GDM1 (cell line): ENCODE measurements at regions not wholly inside any gene's neighbourhood (a gene's known extent, or its start where the extent isn't known, plus 50 kb on each side); places are given as distances from the start of the nearest gene placed in this dataset.

Experiments
- DNase-seq: peaks from one replicate; lab custom pipeline; 2025; lab: John Stamatoyannopoulos, UW

DNA sequence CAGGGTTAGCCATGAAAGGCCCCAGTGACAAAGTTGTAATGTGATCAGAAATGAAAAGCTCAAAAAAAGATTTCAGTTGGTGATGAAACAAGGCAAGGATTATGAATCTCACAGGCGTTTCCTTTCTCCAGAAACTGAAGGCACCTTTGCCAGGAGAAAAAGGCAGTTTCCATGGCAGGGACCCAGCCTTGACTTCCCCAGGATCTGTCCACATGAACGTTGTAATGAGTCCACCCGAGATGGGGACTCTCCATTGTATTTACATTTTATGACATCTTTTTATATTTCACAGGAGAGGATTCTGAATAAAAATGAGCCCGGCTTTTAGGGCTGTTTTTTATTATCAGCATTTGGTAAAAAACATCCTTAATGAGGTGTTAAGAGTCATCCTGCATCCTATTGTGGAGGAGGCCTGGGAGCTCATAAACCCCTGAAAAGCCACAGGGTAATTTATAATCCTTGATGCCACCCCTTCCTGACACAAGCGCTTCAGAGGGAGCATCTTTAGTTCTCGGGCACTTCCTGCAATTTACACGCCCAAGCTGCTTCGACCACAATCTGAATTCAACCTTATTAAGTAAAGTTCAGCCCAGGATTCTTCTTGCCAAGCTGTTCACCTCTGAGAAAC lies 74.1 kb upstream of the SALL4 start:
- no peak for DNase-seq

DNA sequence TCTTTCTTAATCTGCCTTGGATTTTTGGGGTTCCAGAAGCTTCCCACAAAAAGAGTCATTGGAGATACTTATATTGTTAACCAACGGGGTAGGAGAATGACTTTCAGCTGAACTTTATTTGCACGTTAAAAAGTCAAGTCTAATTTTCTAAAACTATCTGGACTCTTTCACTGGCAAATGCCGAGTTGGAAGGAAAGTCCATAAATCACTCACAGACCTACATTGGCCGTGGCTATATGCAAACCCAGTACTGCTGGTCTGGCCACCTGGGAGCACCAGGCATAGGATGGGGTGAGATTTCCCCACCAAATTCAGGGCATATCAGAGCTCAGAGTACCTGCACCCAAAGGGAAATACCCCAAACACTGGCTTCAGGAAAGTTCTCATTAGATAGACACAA lies 71.3 kb upstream of the SALL4 start:
- no peak for DNase-seq

DNA sequence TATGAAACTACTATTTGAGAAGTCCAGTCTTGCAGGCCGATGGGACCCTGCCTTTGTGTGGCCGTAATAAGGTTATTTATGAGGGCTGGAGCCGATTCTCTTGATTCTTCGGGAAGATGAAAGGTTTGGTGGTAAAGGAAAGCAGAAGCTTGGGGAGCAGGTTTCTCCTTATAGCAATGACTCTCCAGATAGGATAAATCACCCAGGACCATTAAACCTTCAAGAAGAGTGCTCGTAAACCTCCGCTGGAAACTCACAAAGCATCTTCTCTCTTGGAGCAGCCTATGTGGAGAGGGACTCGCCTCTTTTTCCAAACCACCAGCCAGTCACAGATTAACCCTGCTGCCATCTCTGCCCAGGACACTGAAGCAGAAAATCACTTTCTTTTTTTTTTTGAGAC lies 69.6 kb upstream of the SALL4 start:
- no peak for DNase-seq

DNA sequence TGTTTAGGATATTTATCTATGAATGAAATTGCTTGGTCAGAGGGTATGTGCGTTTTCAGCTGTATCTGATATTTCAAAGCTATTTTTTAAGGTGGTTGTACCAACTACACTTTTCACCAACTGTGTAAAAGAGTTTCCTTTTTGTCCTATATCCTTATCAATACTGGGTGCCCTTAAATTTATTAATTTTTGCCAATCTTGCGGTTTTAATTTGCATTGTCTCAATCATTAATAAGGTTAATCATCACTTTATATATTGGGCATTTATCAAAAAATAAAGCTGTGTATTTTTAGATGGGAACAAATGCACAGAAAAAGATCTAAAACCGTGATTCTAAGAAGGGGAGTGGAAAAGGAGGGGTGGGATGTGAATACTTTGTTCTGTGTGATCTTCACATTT lies 66.7 kb upstream of the SALL4 start:
- no peak for DNase-seq

DNA sequence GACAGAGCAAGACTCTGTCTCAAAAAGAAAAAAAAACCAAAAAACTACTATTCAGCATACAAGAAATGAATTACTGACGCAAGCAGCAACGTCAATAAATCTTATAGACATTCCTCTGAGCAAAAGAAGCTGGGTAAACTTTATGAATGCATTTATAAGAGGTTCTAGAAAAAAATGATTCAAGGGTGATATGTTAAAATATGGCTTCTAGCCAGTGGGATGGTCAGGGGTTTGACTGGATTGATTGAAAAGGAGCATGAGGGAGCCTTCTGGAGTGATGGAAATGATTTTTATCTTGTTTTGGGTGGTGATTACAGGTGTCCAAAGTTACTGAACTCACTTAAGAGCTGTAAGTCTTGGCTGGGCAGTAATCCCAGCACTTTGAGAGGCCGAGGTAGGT lies 64.9 kb upstream of the SALL4 start:
- no peak for DNase-seq

DNA sequence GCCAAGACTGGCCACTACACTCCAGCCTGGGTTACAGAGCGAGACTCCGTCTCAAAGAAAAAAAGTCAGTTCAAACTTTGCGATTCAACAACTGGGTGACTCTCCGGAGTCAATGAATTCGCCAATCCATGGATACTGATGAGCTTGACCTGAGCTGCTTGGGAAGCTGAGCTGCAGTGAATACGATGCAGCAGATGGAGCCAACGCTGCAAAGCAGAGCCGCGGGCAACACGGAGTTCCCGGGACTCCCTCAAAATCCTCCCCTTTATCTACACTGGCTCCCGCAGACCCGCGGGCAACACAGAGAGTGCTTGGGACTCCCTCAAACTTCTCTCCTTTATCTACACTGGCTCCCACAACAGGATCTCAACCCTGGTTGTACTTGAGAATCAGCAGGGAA lies 62.6 kb upstream of the SALL4 start:
- no peak for DNase-seq

DNA sequence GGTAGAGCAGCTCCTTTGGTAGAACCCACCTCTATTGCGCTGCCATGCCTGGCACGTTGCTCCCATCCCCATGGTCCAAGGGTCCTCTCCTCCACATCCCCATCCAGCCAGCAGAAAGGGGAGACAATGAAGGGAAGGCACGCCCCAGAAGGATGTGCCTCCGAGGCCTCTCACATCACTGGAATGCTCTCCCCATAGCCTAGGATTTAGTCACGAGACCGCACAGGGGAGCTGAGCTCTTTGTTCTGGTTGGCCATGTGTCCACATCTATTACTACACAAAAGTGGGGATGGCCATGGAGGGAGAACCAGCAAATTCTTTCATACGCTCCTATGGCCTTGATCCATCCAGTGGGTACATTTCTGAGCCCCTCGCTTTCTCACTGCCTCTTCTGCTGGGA lies 60.5 kb upstream of the SALL4 start:
- DNase-seq: no peak

DNA sequence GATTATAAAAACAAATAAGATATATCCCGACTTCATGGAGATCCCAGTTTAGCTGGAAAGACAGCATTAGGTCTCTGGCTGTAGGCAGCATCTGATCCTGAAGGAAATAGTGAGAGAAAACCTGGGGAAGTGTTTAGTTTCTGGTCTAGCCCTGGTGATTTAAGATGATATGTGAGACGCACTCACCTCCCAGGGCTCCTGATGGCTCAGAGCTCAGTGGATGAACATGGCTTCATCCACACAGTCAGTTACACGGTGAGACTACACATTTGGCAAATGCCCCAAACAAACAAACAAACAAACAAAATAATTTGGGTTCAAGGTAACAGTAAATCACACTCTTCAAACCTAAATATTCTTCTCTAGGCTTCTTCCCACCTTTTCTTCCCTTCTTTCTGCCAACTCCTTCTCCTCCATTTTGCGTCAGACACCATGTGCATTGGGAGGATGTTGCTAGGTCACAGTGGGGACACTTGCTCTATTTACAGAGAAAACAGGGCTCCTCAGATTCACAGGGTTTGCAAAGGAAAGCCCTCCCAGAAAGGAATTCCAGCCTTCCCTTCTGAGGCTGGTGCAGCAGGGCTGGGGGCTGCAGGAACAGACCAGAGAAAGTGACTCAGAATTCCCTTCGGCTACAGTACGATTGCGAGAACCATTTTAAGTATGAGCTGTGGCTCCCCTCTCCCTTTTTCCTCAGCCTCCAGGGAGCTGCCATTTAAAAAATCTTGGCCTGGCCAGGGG lies 59.6 kb upstream of the SALL4 start:
- DNase-seq: no peak

DNA sequence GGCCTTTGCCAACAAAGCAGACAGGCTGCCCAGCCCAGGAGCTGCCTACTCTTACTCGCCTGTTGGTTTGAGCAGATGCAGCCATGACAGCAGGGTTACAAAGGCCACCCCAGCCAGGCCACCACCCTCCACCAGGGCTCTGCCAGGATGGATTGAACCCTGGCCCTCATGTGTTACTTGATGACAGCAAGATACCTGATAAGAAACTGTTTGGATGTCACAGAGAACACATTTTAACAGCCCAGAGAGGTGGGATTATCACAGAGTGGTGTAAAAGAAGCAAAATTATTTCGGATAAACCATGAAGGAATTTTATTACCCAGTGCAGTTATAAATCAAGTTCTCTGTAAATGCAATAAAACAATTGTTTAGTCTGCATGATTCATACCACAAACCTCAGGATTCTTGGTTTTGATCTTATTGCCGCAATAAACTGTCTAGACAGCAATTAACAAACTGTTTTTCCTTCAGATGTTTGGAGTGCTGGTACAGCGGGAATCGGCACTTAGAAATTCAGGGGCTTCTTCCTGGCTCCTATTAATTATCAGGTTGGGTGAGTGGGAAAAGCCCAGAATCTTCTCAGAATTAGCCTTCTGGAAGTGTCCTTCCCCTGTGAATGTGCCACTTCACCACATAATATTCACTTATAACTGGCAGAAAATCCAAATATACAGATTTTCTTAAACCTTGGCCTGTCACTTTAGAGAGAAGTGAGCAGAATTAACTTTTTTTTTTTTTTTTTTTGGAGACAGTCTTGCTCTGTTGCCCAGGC lies 58.0 kb upstream of the SALL4 start:
- no peak for DNase-seq

DNA sequence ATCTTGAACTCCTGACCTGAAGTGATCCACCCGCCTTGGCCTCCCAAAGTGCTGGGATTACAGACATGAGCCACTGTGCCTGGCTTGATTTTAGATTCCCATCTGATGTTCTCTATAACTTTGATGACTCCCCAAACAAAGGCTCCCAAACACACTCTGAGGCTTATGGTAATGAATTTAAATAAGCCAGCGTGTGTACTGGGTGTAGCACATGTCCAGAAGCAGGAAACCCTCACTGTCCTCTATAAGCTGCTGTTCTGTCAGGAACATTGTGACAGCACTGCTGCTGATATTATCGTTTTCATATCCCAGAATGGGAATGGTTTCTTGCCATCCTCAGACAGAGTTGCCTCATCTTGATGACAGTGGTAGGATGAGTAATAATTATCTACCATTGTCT lies 54.1 kb upstream of the SALL4 start:
- no peak for DNase-seq

DNA sequence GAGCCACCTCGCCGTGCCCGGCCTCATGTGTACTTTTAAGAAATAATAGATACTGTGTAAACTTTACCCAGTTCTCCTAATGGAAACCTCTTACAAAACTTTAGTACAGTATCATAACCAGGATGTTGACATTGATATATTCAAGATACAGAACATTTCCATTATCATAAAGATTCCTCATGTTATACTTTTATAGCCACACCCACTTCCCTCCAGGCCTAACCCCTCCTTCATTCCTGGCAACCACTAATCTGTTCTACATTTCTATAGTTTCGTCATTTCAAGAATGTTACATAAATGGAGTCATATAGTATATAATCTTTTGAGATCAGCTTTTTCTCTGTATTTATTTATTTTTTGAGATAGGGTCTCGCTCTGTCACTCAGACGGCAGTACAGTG lies 52.6 kb upstream of the SALL4 start:
- DNase-seq: no peak
